HG02970 (cell line): ENCODE measurements at regions not wholly inside any gene's neighbourhood (a gene's known extent, or its start where the extent isn't known, plus 50 kb on each side); places are given as distances from the start of the nearest gene placed in this dataset.

ENCODE experiments used
- ATAC-seq: cut with Tn5 transposase; IDR thresholded peaks from one replicate; pipeline ENCODE4 v1.9.1; 2021; ENCODE audit warnings: mild to moderate bottlenecking, moderate library complexity, moderate number of reproducible peaks; ENCODE audit not compliant: unreplicated experiment, low FRiP score

DNA sequence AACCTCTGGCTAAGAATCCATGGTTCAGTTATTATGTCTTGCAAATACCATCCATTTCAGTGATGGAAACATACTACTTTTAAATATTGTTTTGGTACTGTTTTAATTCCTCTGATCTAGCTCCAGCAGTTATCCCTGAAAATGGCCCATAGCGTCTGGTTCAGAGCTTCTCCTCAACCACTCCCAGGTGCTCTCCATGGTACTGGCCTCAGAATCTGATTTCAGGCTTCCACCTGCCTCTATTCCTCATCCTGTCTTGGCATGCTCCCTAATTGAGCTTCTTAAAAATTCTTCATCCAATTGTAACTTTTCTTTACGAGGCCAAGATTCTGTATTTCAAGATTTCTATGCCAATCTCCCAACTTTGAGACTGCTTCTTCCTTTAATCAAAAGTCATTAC is 236.3 kb downstream of the HTR7 start:
- ATAC-seq = no peak

DNA sequence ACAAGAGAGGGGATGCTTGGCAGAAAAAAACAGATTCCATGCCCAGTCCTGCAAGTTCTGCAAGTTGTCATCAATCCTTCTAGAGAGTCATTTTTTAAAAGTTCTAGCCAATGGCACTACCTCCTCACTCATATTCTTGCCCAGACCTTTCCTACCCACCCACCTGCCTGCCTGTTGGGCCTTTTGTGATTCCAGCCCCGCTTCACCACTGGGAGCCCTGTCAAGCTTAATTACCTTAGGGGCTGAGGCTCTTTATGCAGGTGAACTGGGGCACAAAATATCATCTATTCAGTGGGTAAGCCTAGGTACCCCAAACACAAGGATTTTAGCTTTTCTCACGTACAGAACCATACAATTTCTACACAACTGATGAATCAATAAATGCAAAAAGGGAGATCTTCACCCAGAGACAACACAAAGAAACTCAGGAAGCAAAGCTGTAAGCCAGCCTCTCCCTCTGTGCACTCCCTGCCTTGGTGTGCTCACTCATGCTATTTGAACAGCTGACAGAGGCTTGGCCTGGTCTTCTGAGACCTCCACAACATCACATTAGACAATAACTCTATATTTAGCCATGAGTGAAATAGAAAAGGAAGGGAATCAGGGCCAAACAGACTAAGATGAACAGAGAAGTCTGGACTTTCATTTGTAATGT is 222.6 kb downstream of the HTR7 start:
- no peak for ATAC-seq

DNA sequence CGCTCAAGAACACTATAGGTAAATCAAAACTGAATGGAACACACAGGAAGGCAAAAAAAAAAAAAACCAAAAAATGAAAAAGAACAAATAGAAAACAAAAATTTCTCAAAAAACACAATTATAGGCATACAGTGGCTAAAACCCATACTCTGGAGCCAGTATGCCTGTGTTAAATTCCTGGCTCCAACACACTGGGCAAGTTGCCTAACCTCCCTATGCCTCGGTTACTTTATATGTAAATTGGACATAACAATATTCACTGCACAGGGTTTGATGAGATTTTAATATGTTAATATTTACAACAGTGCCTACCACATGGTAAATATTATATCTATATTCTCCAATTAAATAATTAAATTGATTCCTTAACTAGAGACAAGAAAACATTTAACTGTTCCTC is 217.1 kb downstream of the HTR7 start:
- no peak for ATAC-seq

DNA sequence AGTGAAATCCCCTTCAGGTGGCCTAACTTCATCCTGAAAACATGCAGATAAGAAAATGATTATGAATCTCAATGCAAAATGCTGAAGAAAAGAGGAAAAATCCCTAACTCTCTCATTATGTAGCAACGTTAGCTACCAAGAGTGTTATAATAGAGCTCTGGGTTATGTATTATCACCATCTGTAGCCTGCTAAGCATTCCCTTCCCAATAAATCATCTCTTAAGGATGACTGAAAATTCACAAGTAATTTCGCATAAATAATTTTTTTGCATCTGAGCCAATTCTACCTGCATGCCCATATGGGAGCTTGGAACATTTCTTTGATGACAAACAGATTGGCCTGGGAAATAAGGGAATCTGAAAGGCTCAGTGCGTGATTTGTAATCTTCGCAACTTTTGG is 216.1 kb downstream of the HTR7 start:
- ATAC-seq = no peak

DNA sequence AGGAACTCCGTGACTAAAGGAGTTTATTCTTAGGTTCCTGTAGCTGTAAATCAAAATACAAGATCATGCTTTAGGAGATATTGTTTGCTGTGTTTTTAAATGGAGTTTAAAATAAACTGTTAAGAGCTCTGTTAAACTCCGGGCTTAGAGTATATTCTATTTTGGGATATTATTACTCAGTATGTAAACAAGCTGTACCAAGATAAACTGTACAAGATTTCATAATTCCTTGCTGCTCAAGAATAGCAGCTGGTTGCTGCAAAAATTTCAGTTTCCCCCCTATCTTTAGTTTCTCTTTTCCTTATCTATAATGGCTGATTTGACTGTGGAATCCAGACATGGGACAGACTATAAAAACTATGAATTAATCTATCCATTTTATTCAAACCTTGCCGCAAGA is 215.7 kb downstream of the HTR7 start:
- no peak for ATAC-seq

DNA sequence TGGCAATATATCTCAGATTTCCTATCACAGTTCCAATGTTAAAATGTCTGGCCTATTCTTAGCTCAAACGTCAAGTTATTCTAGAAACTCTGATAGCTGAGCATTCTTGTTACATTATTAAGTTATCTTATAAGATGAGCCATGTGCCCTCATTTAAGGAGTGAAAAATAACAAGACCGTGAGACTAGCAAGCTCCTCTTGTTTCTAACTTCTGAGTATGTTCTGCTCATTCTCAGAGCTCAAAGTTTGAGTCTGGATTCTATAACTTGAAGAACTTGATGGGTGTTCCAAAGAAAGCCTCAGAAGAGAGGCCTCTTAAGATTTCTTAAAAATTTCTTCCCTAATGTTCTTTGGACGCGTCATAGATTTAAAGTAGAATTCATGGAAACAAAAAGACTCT is 215.2 kb downstream of the HTR7 start:
- no peak for ATAC-seq

DNA sequence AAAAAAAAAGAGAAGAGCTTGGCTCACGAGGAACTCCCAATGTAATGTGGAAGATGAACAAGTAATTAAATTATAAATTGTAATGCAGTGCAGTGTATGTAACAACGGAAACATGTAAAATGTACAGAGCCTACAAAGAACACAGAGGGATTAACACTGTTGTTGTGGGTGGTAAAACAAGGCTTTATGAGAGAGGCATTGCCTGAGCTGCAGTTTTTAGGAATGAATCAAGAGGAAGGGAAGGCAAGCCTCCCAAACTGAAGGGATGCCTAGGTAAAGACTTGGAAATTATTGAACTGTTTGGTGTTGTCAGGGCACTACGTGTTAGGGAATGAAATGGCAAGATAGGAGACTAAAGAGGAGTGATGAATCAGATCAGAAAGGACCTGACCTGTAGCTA is 213.7 kb downstream of the HTR7 start:
- no peak for ATAC-seq

DNA sequence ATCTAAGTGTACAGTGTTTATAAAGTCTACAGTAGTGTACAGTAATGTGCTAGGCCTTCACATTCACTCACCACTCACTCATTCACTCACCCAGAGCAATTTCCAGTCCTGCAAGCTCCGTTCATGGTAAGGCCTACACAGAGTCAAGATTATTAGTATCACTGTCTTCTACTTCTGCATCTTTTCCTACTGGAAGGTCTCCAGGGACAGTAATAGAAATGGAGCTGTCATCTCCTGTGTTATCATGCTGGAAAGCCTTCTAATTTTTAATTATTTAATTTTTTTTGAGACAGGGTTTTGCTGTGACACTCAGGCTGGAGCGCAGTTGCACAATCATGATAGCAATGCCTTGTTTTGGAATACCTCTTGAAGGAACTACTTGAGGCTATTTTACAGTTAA is 207.0 kb downstream of the HTR7 start:
- ATAC-seq = no peak

DNA sequence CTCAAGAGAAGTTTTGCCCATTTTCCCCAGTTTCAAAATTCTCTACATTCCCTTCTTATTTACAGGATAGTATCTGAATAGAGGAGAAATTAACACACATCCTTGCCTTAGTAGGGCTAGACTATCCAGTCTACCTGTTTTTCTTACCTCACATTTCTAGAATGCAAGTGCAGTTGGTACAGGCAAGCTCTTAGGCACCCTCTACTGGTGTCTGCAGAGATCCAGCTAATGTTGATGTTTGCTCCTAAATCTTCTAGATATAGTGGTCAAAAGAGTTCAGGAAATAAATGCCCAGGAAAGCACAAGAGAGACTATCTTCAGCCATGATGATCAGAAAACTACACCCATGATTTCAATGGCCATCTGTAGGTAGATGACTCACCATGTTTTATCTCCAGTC is 205.3 kb downstream of the HTR7 start:
- ATAC-seq = no peak

DNA sequence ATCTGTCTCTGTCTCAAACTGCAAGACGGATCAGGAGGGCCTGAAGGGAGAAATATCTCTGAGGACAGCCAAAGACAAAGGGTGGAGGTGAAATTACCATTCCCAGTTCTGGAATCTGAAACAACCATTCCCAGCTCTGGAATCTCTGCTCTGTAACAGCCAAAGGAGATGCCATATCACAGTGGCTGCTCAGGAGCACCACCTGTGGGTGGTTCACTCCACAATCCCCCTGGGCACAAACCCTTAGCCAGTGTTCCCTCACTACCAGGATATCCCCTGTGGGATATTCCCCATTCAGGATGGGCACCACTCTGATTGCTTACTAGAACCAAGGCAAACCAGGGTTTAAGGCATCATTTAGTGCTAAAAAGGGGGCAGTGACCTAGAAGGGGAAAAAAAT is 199.0 kb downstream of the HTR7 start:
- no peak for ATAC-seq

DNA sequence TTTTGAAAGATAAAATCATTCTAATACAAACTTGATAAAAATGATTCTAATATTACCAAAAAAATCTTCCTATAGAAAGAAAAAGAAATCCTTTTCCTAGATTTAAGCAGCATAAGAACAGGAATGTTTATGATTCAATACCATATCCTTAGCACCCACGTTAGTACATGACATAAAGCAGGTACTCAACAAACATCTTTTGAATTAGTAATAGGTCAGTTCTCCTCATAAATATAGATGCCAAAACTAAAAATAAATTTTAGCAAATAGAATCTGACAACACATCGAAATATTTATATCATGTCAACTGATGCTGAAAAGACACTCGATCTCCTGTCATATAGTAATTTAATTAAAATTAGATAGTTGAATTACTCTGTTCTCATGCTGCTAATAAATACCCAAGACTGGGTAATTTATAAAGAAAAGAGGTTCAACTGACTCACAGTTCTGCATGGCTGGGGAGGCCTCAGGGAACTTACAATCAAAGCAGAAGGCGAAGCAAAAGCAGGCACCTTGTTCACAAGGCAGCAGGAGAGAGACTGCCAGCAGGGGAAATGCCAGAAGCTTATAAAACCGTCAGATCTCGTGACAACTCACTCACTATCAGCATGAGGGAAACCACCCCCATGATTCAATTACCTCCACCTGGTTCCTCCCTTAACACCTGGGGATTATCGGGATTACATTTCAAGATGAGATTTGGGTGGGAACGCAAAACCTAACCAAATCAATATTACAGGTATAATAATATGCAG is 191.8 kb downstream of the HTR7 start:
- no peak for ATAC-seq

DNA sequence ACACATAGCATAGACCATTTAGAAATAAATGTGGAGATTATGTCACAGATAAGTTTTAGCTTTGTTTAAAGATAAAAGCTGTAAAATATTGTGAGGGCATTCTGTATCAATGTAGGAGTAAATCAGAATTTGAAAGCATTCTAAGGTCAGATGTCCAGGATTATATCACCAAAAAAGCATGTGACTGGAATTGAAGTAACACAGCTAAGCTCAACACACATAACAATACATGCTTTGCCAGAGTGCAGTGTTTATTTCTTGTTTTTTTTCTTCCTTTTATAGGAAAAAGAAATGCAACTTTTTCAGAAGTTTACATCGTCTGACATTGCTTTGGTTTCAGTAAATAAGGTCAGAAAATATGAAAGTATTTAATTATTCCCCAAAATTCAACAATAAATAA is 183.4 kb downstream of the HTR7 start:
- no peak for ATAC-seq

DNA sequence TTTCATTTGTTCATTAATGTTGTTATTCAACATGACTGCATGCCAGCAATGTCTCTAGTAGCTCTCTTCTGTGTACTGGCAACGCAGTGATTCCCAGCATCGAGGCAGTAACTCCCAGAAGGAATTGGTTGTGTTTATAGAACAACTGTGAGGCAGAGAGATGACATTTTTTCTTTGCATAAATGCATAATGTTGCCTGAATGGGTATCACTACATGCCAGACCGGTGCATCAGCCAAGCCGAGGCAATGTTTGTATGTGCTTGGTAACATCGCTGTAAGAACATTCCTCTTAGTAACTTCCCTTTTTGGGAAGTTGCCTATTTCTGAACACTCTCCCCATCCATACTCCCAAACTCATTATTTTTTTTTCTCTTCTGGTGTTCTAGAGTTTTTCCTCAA is 182.9 kb downstream of the HTR7 start:
- no peak for ATAC-seq

DNA sequence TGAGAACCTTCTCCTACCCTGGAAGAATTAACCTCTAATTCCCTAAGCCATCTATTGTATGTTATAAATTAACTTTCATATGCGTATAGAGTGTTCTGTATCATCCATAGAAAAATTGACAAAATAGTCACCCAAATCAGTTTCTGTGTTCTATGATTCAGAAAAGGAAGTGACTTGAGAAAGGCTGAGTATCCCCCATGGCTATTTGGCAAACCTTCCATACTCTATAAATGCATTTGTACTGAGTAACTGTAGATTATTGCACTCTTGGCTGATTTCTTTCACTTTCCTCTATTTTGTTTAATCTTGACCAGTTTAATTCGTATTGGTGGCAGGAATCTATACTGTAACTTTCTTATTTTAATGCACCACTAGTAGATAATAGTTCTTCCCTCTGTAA is 182.2 kb downstream of the HTR7 start:
- no peak for ATAC-seq
